ENCODE measurements at regions not wholly inside any gene's neighbourhood (a gene's known extent, or its start where the extent isn't known, plus 50 kb on each side); places are given as distances from the start of the nearest gene placed in this dataset.

DNA sequence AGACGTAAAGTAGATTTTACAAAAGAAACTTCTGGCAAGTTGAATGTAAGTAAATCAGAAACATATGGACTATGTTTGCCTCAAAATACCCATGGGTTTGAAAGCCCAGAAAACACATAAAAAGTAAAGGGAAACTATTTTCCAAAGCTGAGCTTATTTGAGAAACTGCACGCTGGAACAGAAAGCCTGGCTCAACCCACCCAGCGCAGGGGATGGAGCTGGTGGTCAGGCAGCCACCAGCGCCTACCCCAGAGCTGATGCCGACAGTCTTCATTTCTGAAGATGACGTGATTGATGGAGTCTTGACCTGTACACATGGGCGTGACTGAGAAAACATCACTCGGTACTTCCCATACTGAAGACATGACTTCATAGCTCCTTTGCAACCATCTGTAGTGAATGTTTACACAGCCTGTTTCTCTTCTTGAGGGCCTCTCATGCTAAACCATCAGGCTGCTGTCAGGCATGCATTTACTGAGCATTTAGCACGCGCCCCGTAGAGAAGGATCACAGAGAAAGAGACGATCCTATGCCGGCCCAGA, 232.6 kb upstream of the AUTS2 start:
- TF ChIP-seq, protein P1, sequence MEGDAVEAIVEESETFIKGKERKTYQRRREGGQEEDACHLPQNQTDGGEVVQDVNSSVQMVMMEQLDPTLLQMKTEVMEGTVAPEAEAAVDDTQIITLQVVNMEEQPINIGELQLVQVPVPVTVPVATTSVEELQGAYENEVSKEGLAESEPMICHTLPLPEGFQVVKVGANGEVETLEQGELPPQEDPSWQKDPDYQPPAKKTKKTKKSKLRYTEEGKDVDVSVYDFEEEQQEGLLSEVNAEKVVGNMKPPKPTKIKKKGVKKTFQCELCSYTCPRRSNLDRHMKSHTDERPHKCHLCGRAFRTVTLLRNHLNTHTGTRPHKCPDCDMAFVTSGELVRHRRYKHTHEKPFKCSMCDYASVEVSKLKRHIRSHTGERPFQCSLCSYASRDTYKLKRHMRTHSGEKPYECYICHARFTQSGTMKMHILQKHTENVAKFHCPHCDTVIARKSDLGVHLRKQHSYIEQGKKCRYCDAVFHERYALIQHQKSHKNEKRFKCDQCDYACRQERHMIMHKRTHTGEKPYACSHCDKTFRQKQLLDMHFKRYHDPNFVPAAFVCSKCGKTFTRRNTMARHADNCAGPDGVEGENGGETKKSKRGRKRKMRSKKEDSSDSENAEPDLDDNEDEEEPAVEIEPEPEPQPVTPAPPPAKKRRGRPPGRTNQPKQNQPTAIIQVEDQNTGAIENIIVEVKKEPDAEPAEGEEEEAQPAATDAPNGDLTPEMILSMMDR (IDR thresholded peaks at IDR 0.05), result no peak
- no peak for TF ChIP-seq POLR2A (IDR thresholded peaks at IDR 0.05)
